Duodenal mucosa (tissue), 2 donors: ENCODE measurements at regions not wholly inside any gene's neighbourhood (a gene's known extent, or its start where the extent isn't known, plus 50 kb on each side); places are given as distances from the start of the nearest gene placed in this dataset.

Source experiments
- H3K27ac ChIP-seq: one replicate; pipeline ENCODE4 v1.7.0; 2013; ENCODE audit warnings: low read depth, low read length
- H3K27me3 ChIP-seq, 2 donors: one replicate each; pipeline ENCODE4 v1.7.0; 2013; ENCODE audit warnings: low read length in 2 of 2, control low read depth in 1 of 2; ENCODE audit not compliant: insufficient read depth in 2 of 2, control insufficient read depth in 1 of 2
- H3K36me3 ChIP-seq, 2 donors: one replicate each; pipeline ENCODE4 v1.7.0; 2013; ENCODE audit warnings: low read length in 2 of 2, control low read depth in 1 of 2; ENCODE audit not compliant: insufficient read depth in 2 of 2, control insufficient read depth in 1 of 2
- H3K4me1 ChIP-seq, 2 donors: one replicate each; pipeline ENCODE4 v1.7.0; 2013; ENCODE audit warnings: low read length in 2 of 2, control low read depth in 1 of 2; ENCODE audit not compliant: insufficient read depth in 2 of 2, control insufficient read depth in 1 of 2
- H3K4me3 ChIP-seq, 2 donors: one replicate each; pipeline ENCODE4 v1.7.0; 2013; ENCODE audit warnings: low read length in 2 of 2, low read depth in 1 of 2
- H3K9ac ChIP-seq, 2 donors: one replicate each; pipeline ENCODE4 v1.7.0; 2013; ENCODE audit warnings: low read length in 2 of 2, low read depth in 1 of 2
- H3K9me3 ChIP-seq, 2 donors: one replicate each; pipeline ENCODE4 v1.7.0; 2013; ENCODE audit warnings: low read length in 2 of 2, control low read depth in 1 of 2; ENCODE audit not compliant: control insufficient read depth in 1 of 2

GRCh38 chr1:195458365-195458764 lies 1149.9 kb downstream of the KCNT2 start:
- Histone ChIP-seq H3K4me1 (no peaks in the 10 kb centered on the region), H3K9me3 (no peaks in the 10 kb centered on the region), H3K4me3 (no peak overlapping the region), H3K27me3 (no peaks in the 10 kb centered on the region), H3K9ac (no peak overlapping the region), H3K27ac (no peak overlapping the region), H3K36me3 (no peaks in the 10 kb centered on the region)

DNA sequence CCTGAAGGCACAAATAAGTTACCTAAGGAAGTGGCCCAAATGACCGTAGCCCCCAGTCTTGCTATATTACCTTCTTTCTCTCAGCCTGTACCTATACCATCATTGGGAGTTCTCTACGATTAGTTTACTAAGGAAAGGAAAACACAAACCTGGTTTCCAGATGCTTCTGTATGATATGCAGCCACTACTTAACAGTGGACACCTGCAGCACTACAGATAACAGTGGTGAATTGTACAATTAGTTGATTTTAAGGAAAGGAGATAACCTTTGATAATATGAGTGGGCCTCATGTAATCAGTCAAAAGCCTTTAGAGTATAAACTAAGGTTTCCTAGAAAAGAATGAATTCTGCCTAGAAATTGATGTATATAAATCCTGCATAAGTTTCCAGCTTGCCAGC lies 1157.4 kb downstream of the KCNT2 start:
- Histone ChIP-seq H3K36me3 (no peaks in the 10 kb centered on the region), H3K4me3 (no peak overlapping the region), H3K9me3 (no peaks in the 10 kb centered on the region), H3K4me1 (no peaks in the 10 kb centered on the region), H3K27ac (no peak overlapping the region), H3K9ac (no peak overlapping the region), H3K27me3 (no peaks in the 10 kb centered on the region)

DNA sequence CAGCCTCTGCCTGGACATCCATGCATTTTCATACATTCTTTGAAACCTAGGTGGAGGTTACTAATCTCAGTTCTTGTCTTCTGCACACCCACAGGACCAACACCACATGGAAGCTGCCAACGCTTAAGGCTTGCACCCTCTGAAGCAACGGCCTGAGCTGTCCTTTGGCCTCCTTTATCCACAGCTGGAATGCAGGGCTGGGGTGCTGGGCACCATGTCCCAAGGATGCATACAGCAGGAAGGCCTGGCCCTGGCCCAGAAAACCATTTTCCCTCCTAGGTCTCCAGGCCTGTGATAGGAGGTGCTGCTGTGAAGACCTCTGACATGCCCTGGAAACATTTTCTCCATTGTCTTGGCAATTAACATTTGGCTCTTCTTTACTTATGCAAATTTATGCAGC lies 1168.6 kb downstream of the KCNT2 start:
- Histone ChIP-seq H3K27me3 (no peaks in the 10 kb centered on the region), H3K36me3 (no peaks in the 10 kb centered on the region), H3K9ac (no peak overlapping the region), H3K4me3 (no peak overlapping the region), H3K27ac (no peak overlapping the region), H3K9me3 (peaks cover 0 to 3% of the 10 kb centered on the region in 2 donors), H3K4me1 (no peaks in the 10 kb centered on the region)

DNA sequence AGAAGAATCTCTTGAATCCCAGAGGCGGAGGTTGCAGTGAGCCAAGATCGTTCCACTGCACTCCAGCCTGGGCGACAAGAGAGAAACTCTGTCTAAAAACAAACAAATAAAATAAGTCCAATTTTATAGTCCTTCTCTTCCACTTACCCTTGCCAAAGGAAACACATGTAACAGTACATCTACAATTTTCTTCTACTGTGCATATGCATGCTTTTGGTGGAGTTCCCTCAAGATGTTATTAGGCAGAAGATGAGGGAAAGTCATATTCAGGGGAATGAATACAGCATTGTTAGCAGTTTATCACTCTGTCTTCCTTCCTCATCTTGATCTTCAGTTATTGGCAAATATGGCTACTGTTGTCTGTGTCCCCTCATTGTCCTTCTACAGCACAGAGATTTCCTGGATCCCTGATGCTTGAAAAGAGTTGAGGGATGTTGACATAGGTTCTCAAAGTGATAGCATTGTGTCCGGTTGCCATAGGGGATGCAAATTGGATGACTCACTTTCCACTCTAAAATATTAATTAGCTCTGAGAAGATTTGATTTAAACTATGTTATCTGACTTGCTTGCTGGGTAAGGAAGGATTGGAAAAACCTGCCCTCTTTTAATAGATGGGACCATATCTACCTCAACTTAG lies 1173.6 kb downstream of the KCNT2 start:
- peaks cover 0 to 3% of the 10 kb centered on the region in 2 donors for H3K9me3 ChIP-seq
- H3K4me3 ChIP-seq = no peak overlapping the region
- H3K27ac ChIP-seq = no peak overlapping the region
- no peaks in the 10 kb centered on the region for H3K27me3 ChIP-seq
- H3K36me3 ChIP-seq = no peaks in the 10 kb centered on the region
- H3K4me1 ChIP-seq = no peaks in the 10 kb centered on the region
- no peak overlapping the region for H3K9ac ChIP-seq

DNA sequence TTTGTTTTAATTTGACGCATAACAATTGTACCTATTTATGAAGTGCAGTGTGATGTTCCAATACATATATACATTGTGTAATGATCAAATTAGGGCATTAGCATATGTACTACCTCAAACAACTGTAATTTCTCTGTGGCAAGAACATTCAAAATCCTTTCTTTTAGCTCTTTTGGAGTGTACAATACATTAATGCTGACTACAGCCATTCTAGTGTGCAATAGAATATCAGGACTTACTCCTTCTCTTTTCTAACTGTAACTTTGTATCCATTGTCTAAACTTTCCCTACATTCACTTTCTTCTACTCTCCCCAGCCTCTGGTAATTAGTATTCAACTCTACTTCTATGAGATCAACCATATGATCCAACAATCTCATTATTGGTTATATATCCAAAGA lies 1177.4 kb downstream of the KCNT2 start:
- H3K9ac ChIP-seq = no peak overlapping the region
- no peak overlapping the region for H3K4me3 ChIP-seq
- no peaks in the 10 kb centered on the region for H3K4me1 ChIP-seq
- no peak overlapping the region for H3K27ac ChIP-seq
- H3K27me3 ChIP-seq = no peaks in the 10 kb centered on the region
- no peaks in the 10 kb centered on the region for H3K36me3 ChIP-seq
- no peaks in the 10 kb centered on the region for H3K9me3 ChIP-seq

DNA sequence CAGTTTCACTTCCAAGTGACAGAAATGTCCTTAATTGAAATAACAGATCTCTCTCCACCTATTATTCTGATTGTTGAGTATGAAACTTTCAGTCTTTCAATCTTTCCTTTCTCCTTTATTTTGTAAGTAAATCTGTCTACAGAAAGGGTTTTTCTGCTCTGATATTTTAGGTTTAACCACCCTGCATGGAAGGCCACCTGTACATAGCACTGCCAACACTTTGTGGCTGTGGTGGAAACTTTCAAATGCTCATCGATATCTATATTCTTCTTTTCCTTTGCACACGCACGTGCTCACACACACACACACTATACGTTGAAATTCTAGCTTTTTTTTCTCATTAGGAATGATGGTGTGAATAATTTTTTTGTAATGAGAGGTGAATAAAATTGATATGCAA lies 1179.3 kb downstream of the KCNT2 start:
- H3K27me3 ChIP-seq = no peaks in the 10 kb centered on the region
- H3K9me3 ChIP-seq = no peaks in the 10 kb centered on the region
- no peaks in the 10 kb centered on the region for H3K36me3 ChIP-seq
- H3K27ac ChIP-seq = no peak overlapping the region
- no peak overlapping the region for H3K4me3 ChIP-seq
- H3K4me1 ChIP-seq = no peaks in the 10 kb centered on the region
- H3K9ac ChIP-seq = no peak overlapping the region

DNA sequence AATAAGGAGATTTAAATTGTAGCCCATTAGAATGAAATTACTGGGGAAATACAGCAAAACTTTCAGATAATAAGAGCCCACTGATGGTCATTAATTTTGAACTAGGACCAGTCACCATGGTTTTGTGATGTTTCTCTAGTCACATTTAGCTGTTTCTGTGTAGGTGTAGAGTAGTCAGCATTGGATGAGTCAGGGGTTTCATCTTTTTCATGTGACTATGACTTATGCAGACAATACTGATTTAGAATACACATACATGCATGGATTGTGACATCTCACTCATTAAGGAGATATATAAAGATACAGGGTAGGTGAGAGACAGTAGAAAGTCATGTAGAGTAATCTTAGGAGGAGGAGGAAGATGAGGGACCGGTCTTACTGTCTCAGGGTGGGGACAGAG lies 1192.7 kb downstream of the KCNT2 start:
- Histone ChIP-seq H3K9me3 (no peaks in the 10 kb centered on the region), H3K9ac (no peak overlapping the region), H3K4me3 (no peak overlapping the region), H3K27ac (no peak overlapping the region), H3K4me1 (no peaks in the 10 kb centered on the region), H3K36me3 (no peaks in the 10 kb centered on the region), H3K27me3 (no peaks in the 10 kb centered on the region)

- Histone ChIP-seq H3K4me1 (no peaks in the 10 kb centered on the region), H3K27ac (no peak overlapping the region), H3K9ac (no peak overlapping the region), H3K36me3 (no peaks in the 10 kb centered on the region), H3K27me3 (no peaks in the 10 kb centered on the region), H3K4me3 (no peak overlapping the region), H3K9me3 (peaks cover 0 to 4% of the 10 kb centered on the region in 2 donors)
Measured at GRCh38 chr1:195394567-195394966, 1213.7 kb downstream of the KCNT2 start.

DNA sequence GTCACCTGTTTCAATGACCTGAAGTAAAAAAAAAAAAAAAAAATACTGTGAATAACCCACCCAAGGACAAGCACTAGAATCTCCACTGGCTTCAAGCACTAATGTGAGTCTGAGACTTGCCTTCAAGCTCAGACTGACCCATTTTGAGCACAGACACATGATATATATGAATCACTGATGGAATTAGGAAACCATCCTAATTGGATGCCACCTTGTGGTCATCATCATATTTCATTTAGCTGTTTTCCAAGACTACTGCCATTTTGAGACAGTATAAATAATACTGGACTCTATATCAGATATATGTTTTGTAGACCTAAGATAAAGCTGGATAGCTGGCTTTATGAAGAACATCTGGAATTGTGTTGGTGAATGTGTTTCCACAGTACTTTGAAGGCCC lies 1232.0 kb downstream of the KCNT2 start:
- Histone ChIP-seq H3K36me3 (no peaks in the 10 kb centered on the region), H3K27me3 (no peaks in the 10 kb centered on the region), H3K4me1 (no peaks in the 10 kb centered on the region), H3K4me3 (no peak overlapping the region), H3K9ac (no peak overlapping the region), H3K27ac (no peak overlapping the region), H3K9me3 (no peaks in the 10 kb centered on the region)

DNA sequence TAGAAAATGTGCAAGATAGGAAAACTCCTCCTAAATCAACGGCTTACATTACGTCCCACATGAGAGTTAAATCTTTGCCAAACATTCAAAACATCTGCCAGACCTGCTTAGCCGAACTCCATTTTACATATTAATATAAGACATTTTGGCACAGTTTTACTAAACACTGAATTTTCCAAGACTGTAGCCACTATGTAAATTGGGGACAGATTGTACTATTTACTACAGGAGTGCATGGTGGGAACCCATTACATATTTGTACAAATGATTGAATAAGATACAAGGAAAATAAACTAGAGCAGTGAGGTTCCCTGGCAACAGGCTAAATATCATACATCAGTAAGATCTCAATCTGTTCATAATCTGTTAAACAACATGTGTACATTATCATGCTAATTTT lies 1234.4 kb downstream of the KCNT2 start:
- no peaks in the 10 kb centered on the region for H3K4me1 ChIP-seq
- no peaks in the 10 kb centered on the region for H3K27me3 ChIP-seq
- no peak overlapping the region for H3K9ac ChIP-seq
- H3K9me3 ChIP-seq = no peaks in the 10 kb centered on the region
- no peaks in the 10 kb centered on the region for H3K36me3 ChIP-seq
- H3K4me3 ChIP-seq = no peak overlapping the region
- H3K27ac ChIP-seq = no peak overlapping the region

DNA sequence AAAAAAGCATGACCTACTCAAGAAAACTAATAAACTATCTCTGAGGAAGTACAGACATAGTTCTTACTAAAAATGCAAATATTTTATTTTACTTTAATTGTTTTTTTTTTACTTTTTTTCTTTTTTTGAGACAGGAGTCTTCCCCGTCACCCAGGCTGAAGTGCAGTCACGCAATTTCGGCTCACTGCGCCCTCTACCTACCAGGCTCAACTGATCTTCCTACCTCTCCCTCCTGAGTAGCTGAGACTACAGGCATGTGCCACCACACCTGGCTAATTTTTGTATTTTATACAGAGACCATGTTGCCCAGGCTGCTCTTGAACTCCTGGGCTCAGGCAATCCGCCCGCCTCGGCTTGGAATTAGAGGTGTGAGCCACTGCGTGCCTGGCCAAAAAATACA lies 1263.1 kb downstream of the KCNT2 start:
- H3K27me3 ChIP-seq = no peaks in the 10 kb centered on the region
- H3K9ac ChIP-seq = no peak overlapping the region
- no peak overlapping the region for H3K27ac ChIP-seq

More for the DNA sequence above, 1263.1 kb downstream of the KCNT2 start:
- no peaks in the 10 kb centered on the region for H3K4me1 ChIP-seq
- H3K4me3 ChIP-seq = no peak overlapping the region
- peaks cover 0 to 3% of the 10 kb centered on the region in 2 donors for H3K9me3 ChIP-seq
- no peaks in the 10 kb centered on the region for H3K36me3 ChIP-seq
